HepG2 (cell line): ENCODE measurements at regions not wholly inside any gene's neighbourhood (a gene's known extent, or its start where the extent isn't known, plus 50 kb on each side); places are given as distances from the start of the nearest gene placed in this dataset.

ENCODE experiments used
- ATAC-seq: fragments of 200-7000 bp; cut with Tn5 transposase; 3 replicates; pipeline ENCODE4 v1.9.1; 2020; ENCODE audit warnings: mild to moderate bottlenecking, moderate library complexity
- BruUV-seq: library from RNA; stranded (reverse); fragments of 400-500 nt; replicated peaks from 2 replicates; lab custom pipeline; 2021; lab: Mats Ljungman, UMichigan
- CTCF ChIA-PET: fragments of 300-600 bp; formaldehyde crosslinking; extraction: SDS; loops from one replicate; lab custom pipeline; 2021; ENCODE audit warnings: low total read pairs, inconsistent platforms, low intra/inter-chr PET ratio; lab: Yijun Ruan, JAX
- POLR2A ChIA-PET: fragments of 350-600 bp; sonication (Branson Sonifier 250); formaldehyde crosslinking; loops from one replicate; lab custom pipeline; 2020; ENCODE audit warnings: antibody characterized with exemption, inconsistent platforms; lab: Yijun Ruan, JAX
- DNase-seq: peaks from one replicate; pipeline ENCODE4 v3.0.0-alpha.2; 2015; ENCODE audit warnings: low spot score
- FAIRE-seq: peaks from 3 replicates; lab custom pipeline; 2011; peaks lifted over from hg19 to GRCh38; lab: Jason Lieb, UNC
- H2AFZ ChIP-seq: one replicate; pipeline ENCODE4 v1.6.1; 2011; ENCODE audit warnings: low read length, inconsistent platforms
- H3K27ac ChIP-seq: fragments of 300-600 bp; 3 replicates; pipeline ENCODE4 v1.8.0; 2011; ENCODE audit warnings: mixed run types, mild to moderate bottlenecking, mixed read lengths, low read length, inconsistent platforms; ENCODE audit not compliant: insufficient read depth; ENCODE audit errors: extremely low read length
- H3K27me3 ChIP-seq, 2 experiments: fragments of 200-600 bp in 1 of 2; 2 replicates in 1 of 2; 3 replicates in 1 of 2; pipeline versions ENCODE4 v1.6.0 to v1.8.0; 2011; ENCODE audit warnings: low read length in 2 of 2, mild to moderate bottlenecking in 2 of 2, moderate library complexity in 2 of 2, inconsistent platforms in 1 of 2; ENCODE audit not compliant: insufficient read depth in 2 of 2, control insufficient read depth in 1 of 2
- H3K36me3 ChIP-seq, 2 experiments: fragments of 200-600 bp in 1 of 2; replicated peaks in 1 of 2; 2 replicates in 1 of 2; 3 replicates in 1 of 2; pipeline versions ENCODE4 v1.5.1 to v1.8.0; 2011; ENCODE audit warnings: low read length in 2 of 2, inconsistent platforms in 1 of 2; ENCODE audit not compliant: insufficient read depth in 2 of 2, control insufficient read depth in 1 of 2
- H3K4me1 ChIP-seq: 2 replicates; pipeline ENCODE4 v1.5.1; 2012; ENCODE audit warnings: low read length, inconsistent platforms; ENCODE audit not compliant: insufficient read depth
- H3K4me2 ChIP-seq: 2 replicates; pipeline ENCODE4 v1.6.0; 2011; ENCODE audit warnings: low read depth, low read length, inconsistent platforms
- H3K4me3 ChIP-seq, 3 experiments: fragments of 200-600 bp in 1 of 3; sonication (generic), shearing (Covaris generic) in 1 of 3; replicated peaks in 1 of 3; 2 replicates each; pipeline ENCODE4 v1.5.1; 2011 to 2016; ENCODE audit warnings: low read length in 3 of 3, inconsistent platforms in 2 of 3, low read depth in 2 of 3, mild to moderate bottlenecking in 2 of 3, control low read depth in 1 of 3, mixed read lengths in 1 of 3; ENCODE audit not compliant: insufficient read depth in 1 of 3
- H3K79me2 ChIP-seq: one replicate; pipeline ENCODE4 v1.6.1; 2011; ENCODE audit warnings: low read length, inconsistent platforms; ENCODE audit not compliant: insufficient read depth
- H3K9ac ChIP-seq: 2 replicates; pipeline ENCODE4 v1.6.0; 2011; ENCODE audit warnings: mild to moderate bottlenecking, low read depth, low read length, inconsistent platforms; ENCODE audit not compliant: insufficient read depth
- H3K9me3 ChIP-seq: 2 replicates; pipeline ENCODE4 v1.5.1; 2012; ENCODE audit warnings: mild to moderate bottlenecking, low read length
- H4K20me1 ChIP-seq: 2 replicates; pipeline ENCODE4 v1.6.0; 2011; ENCODE audit warnings: inconsistent platforms, mild to moderate bottlenecking, low read length, moderate library complexity; ENCODE audit not compliant: insufficient read depth
- LBX2 ChIP-seq: sonication (generic); formaldehyde crosslinking; IDR thresholded peaks from 2 replicates; pipeline ENCODE4 v1.5.0; 2020; ENCODE audit warnings: missing genetic modification reagents, mild to moderate bottlenecking, borderline replicate concordance
- NR0B2 ChIP-seq: sonication (generic); formaldehyde crosslinking; IDR thresholded peaks from 2 replicates; pipeline ENCODE4 v1.4.0; 2020; ENCODE audit warnings: mild to moderate bottlenecking, missing genetic modification reagents
- RARG ChIP-seq: sonication (generic); formaldehyde crosslinking; IDR thresholded peaks from 2 replicates; pipeline ENCODE4 v1.4.0; 2020; ENCODE audit warnings: low read depth, mild to moderate bottlenecking, missing genetic modification reagents
- ZNF746 ChIP-seq: sonication (generic); formaldehyde crosslinking; IDR thresholded peaks from 2 replicates; pipeline ENCODE4 v1.8.0; 2022; ENCODE audit warnings: mild to moderate bottlenecking, missing genetic modification reagents
- WGBS: methylation state at CpG from one replicate; pipeline ENCODE4 v1.1.6; 2017; ENCODE audit warnings: low lambda C conversion rate; 5-methylcytosine and 5-hydroxymethylcytosine counted together
- in situ Hi-C: cut with HindIII; loops from 2 replicates; pipeline ENCODE4 v1.10.0; 2017; ENCODE audit warnings: low pct_unique_long_range_greater_than_20kb; ENCODE audit not compliant: extremely low pct_ligation_motif_present
- intact Hi-C: fragments of 100-400 bp; cut with micrococcal nuclease; formaldehyde crosslinking; loops from one replicate; pipeline ENCODE4 v1.10.0; 2022; ENCODE audit not compliant: unreplicated experiment

- no peaks in the 10 kb centered on the region for H4K20me1 ChIP-seq
- DNase-seq (no peak), ATAC-seq (no peak)
Measured at GRCh38 chr9:134262035-134262434, 64.2 kb upstream of the RXRA start.

GRCh38 chr9:134263596-134263995 is 62.7 kb upstream of the RXRA start:
- TF ChIP-seq ZNF746 (CRISPR knock-in tag): peak; percentile 33; the same call in 1 of the 2 replicates
- TF ChIP-seq RARG (CRISPR knock-in tag): no peak
- no peaks in the 10 kb centered on the region for H3K79me2 ChIP-seq
- H3K9ac ChIP-seq: no peak overlapping the region
- no peak overlapping the region for H2AFZ ChIP-seq
- 0% methylated on average over 9 of the region's 11 CpGs for WGBS
- ATAC-seq (peak; percentile 12; the same call in 2 of the 3 replicates), DNase-seq (no peak), FAIRE-seq (no peak)
- no peaks in the 10 kb centered on the region for H4K20me1 ChIP-seq
- H3K4me2 ChIP-seq: peak overlapping the region; percentile 34
- CTCF ChIA-PET: no interaction called here
- in situ Hi-C loops: no loop called here
- peak overlapping the region in 1 of 3 experiments; percentile 30; a peak in 1 of 6 replicates for H3K4me3 ChIP-seq
- peaks cover 17 to 42% of the 10 kb centered on the region in 2 experiments for H3K27me3 ChIP-seq
- no peaks in the 10 kb centered on the region for H3K36me3 ChIP-seq
- POLR2A ChIA-PET: no interaction called here
- peaks cover 98% of the 10 kb centered on the region for H3K4me1 ChIP-seq
- intact Hi-C loops: loop anchor here (10.0 kb wide), 1 partner anchor 89 kb away; no protein-coding TSS in a partner anchor
- no TSS peak for BruUV-seq
- no peak overlapping the region for H3K27ac ChIP-seq
- no peaks in the 10 kb centered on the region for H3K9me3 ChIP-seq

More at GRCh38 chr9:134262035-134262434, 64.2 kb upstream of the RXRA start:
- no peaks in the 10 kb centered on the region for H3K36me3 ChIP-seq
- no peaks in the 10 kb centered on the region for H3K9me3 ChIP-seq
- H2AFZ ChIP-seq: no peak overlapping the region
- no peak overlapping the region for H3K4me2 ChIP-seq
- in situ Hi-C loops (no loop called here), intact Hi-C loops (loop anchor here (10.0 kb wide), 1 partner anchor 87 kb away; no protein-coding TSS in a partner anchor)
- peaks cover 92% of the 10 kb centered on the region for H3K4me1 ChIP-seq
- 64% methylated on average over 3 of the region's 10 CpGs for WGBS
- no peak for FAIRE-seq
- TF ChIP-seq NR0B2 (CRISPR knock-in tag) (no peak), LBX2 (CRISPR knock-in tag) (0 out of 2 replicates have a peak, but pooled peaks have one; percentile 37)
- POLR2A ChIA-PET: interaction anchor here (1.4 kb wide), 1 partner anchor 59 kb away, joined by 6 read pairs; no protein-coding TSS in a partner anchor
- no peak overlapping the region for H3K4me3 ChIP-seq
- no peak overlapping the region for H3K9ac ChIP-seq
- CTCF ChIA-PET: no interaction called here
- no TSS peak for BruUV-seq
- peaks cover 13 to 46% of the 10 kb centered on the region in 2 experiments for H3K27me3 ChIP-seq
- no peaks in the 10 kb centered on the region for H3K79me2 ChIP-seq
- H3K27ac ChIP-seq: no peak overlapping the region
